HG02642 (cell line): ENCODE measurements at regions not wholly inside any gene's neighbourhood (a gene's known extent, or its start where the extent isn't known, plus 50 kb on each side); places are given as distances from the start of the nearest gene placed in this dataset.

Source experiments
- ATAC-seq: cut with Tn5 transposase; IDR thresholded peaks from one replicate; pipeline ENCODE4 v1.9.1; 2021; ENCODE audit warnings: mild to moderate bottlenecking; ENCODE audit not compliant: unreplicated experiment, poor library complexity

GRCh38 chr1:234718496-234719453 lies 108.8 kb upstream of the IRF2BP2 start:
- no peak for ATAC-seq

- ATAC-seq: no peak
Measured at GRCh38 chr1:234716908-234717375, 107.0 kb upstream of the IRF2BP2 start.

- ATAC-seq: no peak
Measured at GRCh38 chr1:234715252-234716014, 105.5 kb upstream of the IRF2BP2 start.

- ATAC-seq: no peak
Measured at GRCh38 chr1:234713859-234714258, 103.9 kb upstream of the IRF2BP2 start.

- ATAC-seq: no peak
Measured at GRCh38 chr1:234713440-234713839, 103.5 kb upstream of the IRF2BP2 start.

GRCh38 chr1:234712891-234713305 lies 102.9 kb upstream of the IRF2BP2 start:
- no peak for ATAC-seq

- ATAC-seq: no peak
Measured at GRCh38 chr1:234710936-234711724, 101.2 kb upstream of the IRF2BP2 start.

GRCh38 chr1:234710381-234710780 lies 100.4 kb upstream of the IRF2BP2 start:
- ATAC-seq: no peak

GRCh38 chr1:234709473-234710228 lies 99.7 kb upstream of the IRF2BP2 start:
- no peak for ATAC-seq

- no peak for ATAC-seq
Measured at GRCh38 chr1:234708700-234709395, 98.9 kb upstream of the IRF2BP2 start.

GRCh38 chr1:234707641-234708040 lies 97.7 kb upstream of the IRF2BP2 start:
- no peak for ATAC-seq

GRCh38 chr1:234706931-234707330 lies 97.0 kb upstream of the IRF2BP2 start:
- ATAC-seq: no peak

- ATAC-seq: no peak
Measured at GRCh38 chr1:234706199-234706598, 96.2 kb upstream of the IRF2BP2 start.

GRCh38 chr1:234705615-234706014 lies 95.6 kb upstream of the IRF2BP2 start:
- no peak for ATAC-seq

- no peak for ATAC-seq
Measured at GRCh38 chr1:234704106-234704887, 94.3 kb upstream of the IRF2BP2 start.

GRCh38 chr1:234702342-234703000 lies 92.5 kb upstream of the IRF2BP2 start:
- ATAC-seq: no peak

- no peak for ATAC-seq
Measured at GRCh38 chr1:234701737-234702341, 91.9 kb upstream of the IRF2BP2 start.
